Testis (tissue), 2 donors: ENCODE measurements at regions not wholly inside any gene's neighbourhood (a gene's known extent, or its start where the extent isn't known, plus 50 kb on each side); places are given as distances from the start of the nearest gene placed in this dataset.

ENCODE experiments used
- CTCF ChIP-seq, 3 experiments: fragments of 450-650 bp in 2 of 3; fragments of 200-600 bp in 1 of 3; sonication (generic) in 1 of 3; IDR thresholded peaks; one replicate each; pipeline ENCODE4 v1.5.1; 2016 to 2019; ENCODE audit warnings: antibody characterized with exemption in 3 of 3, mild to moderate bottlenecking in 2 of 3, moderate library complexity in 1 of 3
- POLR2A ChIP-seq: fragments of 450-650 bp; IDR thresholded peaks from one replicate; pipeline ENCODE4 v1.6.1; 2017; ENCODE audit warnings: antibody characterized with exemption, mild to moderate bottlenecking, moderate library complexity

- TF ChIP-seq CTCF (IDR thresholded peaks at IDR 0.05) (no peak), POLR2A (no peak)
Observed at GRCh38 chr6:155589190-155589589, 133.6 kb upstream of the NOX3 start.
